ENCODE measurements at regions not wholly inside any gene's neighbourhood (a gene's known extent, or its start where the extent isn't known, plus 50 kb on each side); places are given as distances from the start of the nearest gene placed in this dataset.

- Histone ChIP-seq H3K36me3 (ENCODE audit: control insufficient read depth, insufficient read depth, low read length) (no peaks in the 10 kb centered on the region), H3K27ac (ENCODE audit: low read length) (no peak overlapping the region), H3K4me1 (ENCODE audit: control insufficient read depth, insufficient read depth, low read length) (no peaks in the 10 kb centered on the region), H3K27me3 (ENCODE audit: control insufficient read depth, insufficient read depth, low read length) (no peaks in the 10 kb centered on the region), H3K9me3 (replicated peaks; ENCODE audit: control insufficient read depth, low read depth, low read length) (no peaks in the 10 kb centered on the region), H3K4me3 (ENCODE audit: low read length) (no peak overlapping the region)
- no peak for DNase-seq
- WGBS (ENCODE audit: insufficient coverage), result no CpG with 5 or more reads among the region's 1 CpG
Observed at GRCh38 chr4:141885112-141885511, 248.7 kb downstream of the IL15 start.

GRCh38 chr4:141890279-141890678, 253.9 kb downstream of the IL15 start:
- H3K27ac ChIP-seq (ENCODE audit: low read length), result no peak overlapping the region
- H3K27me3 ChIP-seq (ENCODE audit: control insufficient read depth, insufficient read depth, low read length), result no peaks in the 10 kb centered on the region
- no CpG with 5 or more reads among the region's 1 CpG for WGBS (ENCODE audit: insufficient coverage)
- no peaks in the 10 kb centered on the region for H3K36me3 ChIP-seq (ENCODE audit: control insufficient read depth, insufficient read depth, low read length)
- no peaks in the 10 kb centered on the region for H3K4me1 ChIP-seq (ENCODE audit: control insufficient read depth, insufficient read depth, low read length)
- DNase-seq, result no peak
- no peaks in the 10 kb centered on the region for H3K9me3 ChIP-seq (replicated peaks; ENCODE audit: control insufficient read depth, low read depth, low read length)
- H3K4me3 ChIP-seq (ENCODE audit: low read length), result no peak overlapping the region

GRCh38 chr4:141891260-141892120, 255.1 kb downstream of the IL15 start:
- Histone ChIP-seq H3K27me3 (ENCODE audit: control insufficient read depth, insufficient read depth, low read length) (no peaks in the 10 kb centered on the region), H3K27ac (ENCODE audit: low read length) (no peak overlapping the region), H3K4me3 (ENCODE audit: low read length) (no peak overlapping the region), H3K9me3 (replicated peaks; ENCODE audit: control insufficient read depth, low read depth, low read length) (no peaks in the 10 kb centered on the region), H3K4me1 (ENCODE audit: control insufficient read depth, insufficient read depth, low read length) (no peaks in the 10 kb centered on the region), H3K36me3 (ENCODE audit: control insufficient read depth, insufficient read depth, low read length) (no peaks in the 10 kb centered on the region)
- DNase-seq, result no peak
- WGBS (ENCODE audit: insufficient coverage), result no CpG with 5 or more reads among the region's 7 CpGs

GRCh38 chr4:141896687-141897086, 260.3 kb downstream of the IL15 start:
- Histone ChIP-seq H3K4me3 (ENCODE audit: low read length) (no peak overlapping the region), H3K27me3 (ENCODE audit: control insufficient read depth, insufficient read depth, low read length) (no peaks in the 10 kb centered on the region), H3K36me3 (ENCODE audit: control insufficient read depth, insufficient read depth, low read length) (no peaks in the 10 kb centered on the region), H3K4me1 (ENCODE audit: control insufficient read depth, insufficient read depth, low read length) (no peaks in the 10 kb centered on the region), H3K27ac (ENCODE audit: low read length) (no peak overlapping the region), H3K9me3 (replicated peaks; ENCODE audit: control insufficient read depth, low read depth, low read length) (no peaks in the 10 kb centered on the region)
- DNase-seq, result no peak
- WGBS (ENCODE audit: insufficient coverage), result 92% methylated on average over 2 of the region's 3 CpGs

GRCh38 chr4:141898346-141898745, 262.0 kb downstream of the IL15 start:
- no peak for DNase-seq
- 30% methylated on average over 2 of the region's 2 CpGs for WGBS (ENCODE audit: insufficient coverage)
- Histone ChIP-seq H3K36me3 (ENCODE audit: control insufficient read depth, insufficient read depth, low read length) (no peaks in the 10 kb centered on the region), H3K27me3 (ENCODE audit: control insufficient read depth, insufficient read depth, low read length) (no peaks in the 10 kb centered on the region), H3K27ac (ENCODE audit: low read length) (no peak overlapping the region), H3K4me3 (ENCODE audit: low read length) (no peak overlapping the region), H3K9me3 (replicated peaks; ENCODE audit: control insufficient read depth, low read depth, low read length) (no peaks in the 10 kb centered on the region), H3K4me1 (ENCODE audit: control insufficient read depth, insufficient read depth, low read length) (no peaks in the 10 kb centered on the region)

GRCh38 chr4:141899103-141899502, 262.7 kb downstream of the IL15 start:
- H3K4me1 ChIP-seq (ENCODE audit: control insufficient read depth, insufficient read depth, low read length), result no peaks in the 10 kb centered on the region
- no peaks in the 10 kb centered on the region for H3K36me3 ChIP-seq (ENCODE audit: control insufficient read depth, insufficient read depth, low read length)
- no peak for DNase-seq
- no peak overlapping the region for H3K27ac ChIP-seq (ENCODE audit: low read length)
- H3K4me3 ChIP-seq (ENCODE audit: low read length), result no peak overlapping the region
- H3K9me3 ChIP-seq (replicated peaks; ENCODE audit: control insufficient read depth, low read depth, low read length), result no peaks in the 10 kb centered on the region
- WGBS (ENCODE audit: insufficient coverage), result no CpG with 5 or more reads among the region's 1 CpG
- H3K27me3 ChIP-seq (ENCODE audit: control insufficient read depth, insufficient read depth, low read length), result no peaks in the 10 kb centered on the region

- no peak overlapping the region for H3K27ac ChIP-seq (ENCODE audit: low read length)
- no peaks in the 10 kb centered on the region for H3K36me3 ChIP-seq (ENCODE audit: control insufficient read depth, insufficient read depth, low read length)
- no peak overlapping the region for H3K4me3 ChIP-seq (ENCODE audit: low read length)
- no peaks in the 10 kb centered on the region for H3K9me3 ChIP-seq (replicated peaks; ENCODE audit: control insufficient read depth, low read depth, low read length)
- H3K4me1 ChIP-seq (ENCODE audit: control insufficient read depth, insufficient read depth, low read length), result no peaks in the 10 kb centered on the region
- H3K27me3 ChIP-seq (ENCODE audit: control insufficient read depth, insufficient read depth, low read length), result no peaks in the 10 kb centered on the region
- DNase-seq, result no peak
Observed at GRCh38 chr4:141899541-141899940, 263.2 kb downstream of the IL15 start.

- no peak for DNase-seq
- no peaks in the 10 kb centered on the region for H3K27me3 ChIP-seq (ENCODE audit: control insufficient read depth, insufficient read depth, low read length)
- no peak overlapping the region for H3K27ac ChIP-seq (ENCODE audit: low read length)
- no peaks in the 10 kb centered on the region for H3K4me1 ChIP-seq (ENCODE audit: control insufficient read depth, insufficient read depth, low read length)
- H3K4me3 ChIP-seq (ENCODE audit: low read length), result no peak overlapping the region
- no peaks in the 10 kb centered on the region for H3K36me3 ChIP-seq (ENCODE audit: control insufficient read depth, insufficient read depth, low read length)
- WGBS (ENCODE audit: insufficient coverage), result 60% methylated on average over 1 of the region's 4 CpGs
- H3K9me3 ChIP-seq (replicated peaks; ENCODE audit: control insufficient read depth, low read depth, low read length), result no peaks in the 10 kb centered on the region
Observed at GRCh38 chr4:141900856-141901255, 264.5 kb downstream of the IL15 start.

GRCh38 chr4:141905751-141906150, 269.4 kb downstream of the IL15 start:
- H3K36me3 ChIP-seq (ENCODE audit: control insufficient read depth, insufficient read depth, low read length), result no peaks in the 10 kb centered on the region
- DNase-seq, result no peak
- H3K9me3 ChIP-seq (replicated peaks; ENCODE audit: control insufficient read depth, low read depth, low read length), result no peaks in the 10 kb centered on the region
- H3K27me3 ChIP-seq (ENCODE audit: control insufficient read depth, insufficient read depth, low read length), result no peaks in the 10 kb centered on the region
- 89% methylated on average over 1 of the region's 3 CpGs for WGBS (ENCODE audit: insufficient coverage)
- no peak overlapping the region for H3K27ac ChIP-seq (ENCODE audit: low read length)
- H3K4me1 ChIP-seq (ENCODE audit: control insufficient read depth, insufficient read depth, low read length), result no peaks in the 10 kb centered on the region
- H3K4me3 ChIP-seq (ENCODE audit: low read length), result no peak overlapping the region

GRCh38 chr4:141909541-141909940, 273.2 kb downstream of the IL15 start:
- H3K27ac ChIP-seq (ENCODE audit: low read length), result no peak overlapping the region
- DNase-seq, result no peak
- H3K9me3 ChIP-seq (replicated peaks; ENCODE audit: control insufficient read depth, low read depth, low read length), result no peaks in the 10 kb centered on the region
- no peaks in the 10 kb centered on the region for H3K4me1 ChIP-seq (ENCODE audit: control insufficient read depth, insufficient read depth, low read length)
- no peaks in the 10 kb centered on the region for H3K36me3 ChIP-seq (ENCODE audit: control insufficient read depth, insufficient read depth, low read length)
- H3K4me3 ChIP-seq (ENCODE audit: low read length), result no peak overlapping the region
- H3K27me3 ChIP-seq (ENCODE audit: control insufficient read depth, insufficient read depth, low read length), result no peaks in the 10 kb centered on the region

- WGBS (ENCODE audit: insufficient coverage), result no CpG with 5 or more reads among the region's 4 CpGs
- Histone ChIP-seq H3K9me3 (replicated peaks; ENCODE audit: control insufficient read depth, low read depth, low read length) (no peaks in the 10 kb centered on the region), H3K4me1 (ENCODE audit: control insufficient read depth, insufficient read depth, low read length) (no peaks in the 10 kb centered on the region), H3K27me3 (ENCODE audit: control insufficient read depth, insufficient read depth, low read length) (no peaks in the 10 kb centered on the region), H3K36me3 (ENCODE audit: control insufficient read depth, insufficient read depth, low read length) (no peaks in the 10 kb centered on the region), H3K4me3 (ENCODE audit: low read length) (no peak overlapping the region), H3K27ac (ENCODE audit: low read length) (no peak overlapping the region)
- peak; percentile 24 for DNase-seq
Observed at GRCh38 chr4:141912831-141913230, 276.4 kb downstream of the IL15 start.
